Astrocyte (in vitro differentiated cells and primary cell): ENCODE measurements at regions not wholly inside any gene's neighbourhood (a gene's known extent, or its start where the extent isn't known, plus 50 kb on each side); places are given as distances from the start of the nearest gene placed in this dataset.
"Not testable (repeated sequence)": the region's sequence is repeated elsewhere in the genome, so short reads cannot be mapped to it uniquely, and the experiment has no call there.

Source experiments
- CTCF ChIP-seq: IDR thresholded peaks from 2 replicates; pipeline ENCODE4 v1.5.1; 2011; ENCODE audit warnings: low read depth, mild to moderate bottlenecking, inconsistent platforms, low read length, moderate library complexity; ENCODE audit not compliant: insufficient read depth
- EZH2 ChIP-seq: IDR thresholded peaks from 2 replicates; pipeline ENCODE4 v1.6.1; 2012; ENCODE audit warnings: mild to moderate bottlenecking, low read length, inconsistent platforms; ENCODE audit not compliant: insufficient read depth

- TF ChIP-seq EZH2, CTCF: not testable (repeated sequence)
Measured at GRCh38 chr1:219839595-219839994, 88.8 kb downstream of the SLC30A10 start.
